GM18870 (cell line): ENCODE measurements at regions not wholly inside any gene's neighbourhood (a gene's known extent, or its start where the extent isn't known, plus 50 kb on each side); places are given as distances from the start of the nearest gene placed in this dataset.

Experiments
- ATAC-seq: cut with Tn5 transposase; IDR thresholded peaks from one replicate; pipeline ENCODE4 v1.9.1; 2021; ENCODE audit warnings: moderate library complexity; ENCODE audit not compliant: unreplicated experiment

- ATAC-seq: peak; percentile 68
Measured at GRCh38 chr2:176642074-176642473, 372.8 kb downstream of the MTX2 start.

- no peak for ATAC-seq
Measured at GRCh38 chr2:176643646-176644045, 374.4 kb downstream of the MTX2 start.

- no peak for ATAC-seq
Measured at GRCh38 chr2:176645494-176645893, 376.3 kb downstream of the MTX2 start.

GRCh38 chr2:176646033-176646615, 376.9 kb downstream of the MTX2 start:
- ATAC-seq: no peak

GRCh38 chr2:176647325-176648165, 378.3 kb downstream of the MTX2 start:
- ATAC-seq: no peak

GRCh38 chr2:176648700-176649297, 379.6 kb downstream of the MTX2 start:
- no peak for ATAC-seq

GRCh38 chr2:176650104-176650837, 381.0 kb downstream of the MTX2 start:
- ATAC-seq: no peak

GRCh38 chr2:176650838-176651555, 381.8 kb downstream of the MTX2 start:
- ATAC-seq: no peak

- ATAC-seq: no peak
Measured at GRCh38 chr2:176652300-176653182, 383.3 kb downstream of the MTX2 start.

GRCh38 chr2:176653479-176654443, 384.5 kb downstream of the MTX2 start:
- ATAC-seq: peak; percentile 49

GRCh38 chr2:176656038-176656775, 387.0 kb downstream of the MTX2 start:
- ATAC-seq: no peak

GRCh38 chr2:176656776-176657140, 387.5 kb downstream of the MTX2 start:
- no peak for ATAC-seq

GRCh38 chr2:176657393-176657792, 388.2 kb downstream of the MTX2 start:
- ATAC-seq: no peak

- no peak for ATAC-seq
Measured at GRCh38 chr2:176658708-176659107, 389.5 kb downstream of the MTX2 start.

- no peak for ATAC-seq
Measured at GRCh38 chr2:176662753-176663152, 393.5 kb downstream of the MTX2 start.

- ATAC-seq: no peak
Measured at GRCh38 chr2:176664478-176664877, 395.2 kb downstream of the MTX2 start.

- no peak for ATAC-seq
Measured at GRCh38 chr2:176665086-176665485, 395.8 kb downstream of the MTX2 start.

GRCh38 chr2:176668912-176669311, 399.7 kb downstream of the MTX2 start:
- no peak for ATAC-seq
